NB4 (cell line): ENCODE measurements at regions not wholly inside any gene's neighbourhood (a gene's known extent, or its start where the extent isn't known, plus 50 kb on each side); places are given as distances from the start of the nearest gene placed in this dataset.

Experiments
- DNase-seq: peaks from one replicate; pipeline ENCODE4 v3.0.0; 2010; ENCODE audit warnings: low read depth
- H3K4me3 ChIP-seq: one replicate; pipeline ENCODE4 v1.5.1; 2011; ENCODE audit warnings: mild to moderate bottlenecking, low read depth, low read length, moderate library complexity
- MYC ChIP-seq: IDR thresholded peaks from 2 replicates; pipeline ENCODE4 v1.6.1; 2011; ENCODE audit warnings: low read depth, low read length
- POLR2A ChIP-seq: IDR thresholded peaks from 2 replicates; pipeline ENCODE4 v1.6.1; 2011; ENCODE audit warnings: mild to moderate bottlenecking; ENCODE audit not compliant: insufficient read length; ENCODE audit errors: extremely low read depth
- TF ChIP-seq, protein P1 (sequence below): IDR thresholded peaks from 2 replicates; pipeline ENCODE4 v1.6.1; 2011; ENCODE audit warnings: low read depth, low read length
- TF ChIP-seq, protein P2 (sequence below): IDR thresholded peaks from one replicate; pipeline ENCODE4 v1.5.1; 2012; ENCODE audit warnings: low read depth, low read length

DNA sequence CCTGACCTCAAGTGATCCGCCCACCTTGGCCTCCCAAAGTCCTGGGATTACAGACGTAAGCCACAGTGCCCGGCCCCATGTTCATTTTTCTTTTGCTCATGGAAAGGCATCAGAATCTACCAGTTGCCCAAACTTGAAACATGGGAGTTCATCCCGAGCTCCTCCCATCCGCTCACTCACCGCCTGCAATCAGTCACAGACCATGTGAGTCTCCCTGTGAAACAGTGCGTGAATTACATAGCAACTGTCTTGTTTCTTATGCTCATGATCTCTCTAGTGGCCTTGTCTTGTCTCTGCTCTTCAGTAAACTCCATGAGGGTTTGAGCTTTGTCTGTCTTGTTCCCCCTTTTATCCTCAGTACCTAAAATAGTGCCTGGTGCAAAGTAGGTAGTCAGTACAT lies 52.1 kb upstream of the TNRC6A start:
- TF ChIP-seq MYC (no peak), POLR2A (no peak)
- TF ChIP-seq, protein P1, sequence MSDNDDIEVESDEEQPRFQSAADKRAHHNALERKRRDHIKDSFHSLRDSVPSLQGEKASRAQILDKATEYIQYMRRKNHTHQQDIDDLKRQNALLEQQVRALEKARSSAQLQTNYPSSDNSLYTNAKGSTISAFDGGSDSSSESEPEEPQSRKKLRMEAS: no peak
- TF ChIP-seq, protein P2, sequence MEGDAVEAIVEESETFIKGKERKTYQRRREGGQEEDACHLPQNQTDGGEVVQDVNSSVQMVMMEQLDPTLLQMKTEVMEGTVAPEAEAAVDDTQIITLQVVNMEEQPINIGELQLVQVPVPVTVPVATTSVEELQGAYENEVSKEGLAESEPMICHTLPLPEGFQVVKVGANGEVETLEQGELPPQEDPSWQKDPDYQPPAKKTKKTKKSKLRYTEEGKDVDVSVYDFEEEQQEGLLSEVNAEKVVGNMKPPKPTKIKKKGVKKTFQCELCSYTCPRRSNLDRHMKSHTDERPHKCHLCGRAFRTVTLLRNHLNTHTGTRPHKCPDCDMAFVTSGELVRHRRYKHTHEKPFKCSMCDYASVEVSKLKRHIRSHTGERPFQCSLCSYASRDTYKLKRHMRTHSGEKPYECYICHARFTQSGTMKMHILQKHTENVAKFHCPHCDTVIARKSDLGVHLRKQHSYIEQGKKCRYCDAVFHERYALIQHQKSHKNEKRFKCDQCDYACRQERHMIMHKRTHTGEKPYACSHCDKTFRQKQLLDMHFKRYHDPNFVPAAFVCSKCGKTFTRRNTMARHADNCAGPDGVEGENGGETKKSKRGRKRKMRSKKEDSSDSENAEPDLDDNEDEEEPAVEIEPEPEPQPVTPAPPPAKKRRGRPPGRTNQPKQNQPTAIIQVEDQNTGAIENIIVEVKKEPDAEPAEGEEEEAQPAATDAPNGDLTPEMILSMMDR: no peak
- DNase-seq: no peak
- H3K4me3 ChIP-seq: no peak overlapping the region
